ENCODE measurements at regions not wholly inside any gene's neighbourhood (a gene's known extent, or its start where the extent isn't known, plus 50 kb on each side); places are given as distances from the start of the nearest gene placed in this dataset.

GRCh38 chr13:73833325-73834070 lies 300.7 kb downstream of the KLF12 start:
- no peak overlapping the region for H3K27ac ChIP-seq
- TF ChIP-seq CTCF (IDR thresholded peaks at IDR 0.05) (no peak), POLR2A (IDR thresholded peaks at IDR 0.05) (no peak), EP300 (IDR thresholded peaks at IDR 0.05) (no peak)
- no peak for DNase-seq (ENCODE audit: low spot score in 2 of 2)
- WGBS, 2 donors = 85% methylated on average over 7 of the region's 7 CpGs
- no peaks in the 10 kb centered on the region for H3K9me3 ChIP-seq
- H3K27me3 ChIP-seq = no peaks in the 10 kb centered on the region
- H3K36me3 ChIP-seq = no peaks in the 10 kb centered on the region
- no peak overlapping the region for H3K4me3 ChIP-seq
- H3K4me1 ChIP-seq = peaks cover 0 to 40% (median 2%) of the 10 kb centered on the region in 4 donors

GRCh38 chr13:73832825-73833224 lies 301.4 kb downstream of the KLF12 start:
- 59 to 74% methylated on average over 3 of the region's 3 CpGs for WGBS, 2 donors
- no peak for TF ChIP-seq EP300 (IDR thresholded peaks at IDR 0.05)
- no peak for TF ChIP-seq CTCF (IDR thresholded peaks at IDR 0.05)
- no peak for TF ChIP-seq POLR2A (IDR thresholded peaks at IDR 0.05)
- no peak overlapping the region for H3K27ac ChIP-seq
- no peaks in the 10 kb centered on the region for H3K9me3 ChIP-seq
- peaks cover 0 to 43% (median 3%) of the 10 kb centered on the region in 4 donors for H3K4me1 ChIP-seq
- no peaks in the 10 kb centered on the region for H3K36me3 ChIP-seq
- no peak overlapping the region for H3K4me3 ChIP-seq
- DNase-seq (ENCODE audit: low spot score in 2 of 2) = no peak
- H3K27me3 ChIP-seq = no peaks in the 10 kb centered on the region

- no peaks in the 10 kb centered on the region for H3K27me3 ChIP-seq
- no peak for TF ChIP-seq CTCF (IDR thresholded peaks at IDR 0.05)
- no peak for TF ChIP-seq EP300 (IDR thresholded peaks at IDR 0.05)
- TF ChIP-seq POLR2A (IDR thresholded peaks at IDR 0.05) = no peak
- H3K4me1 ChIP-seq = peaks cover 0 to 46% (median 3%) of the 10 kb centered on the region in 4 donors
- no peak overlapping the region for H3K27ac ChIP-seq
- H3K9me3 ChIP-seq = no peaks in the 10 kb centered on the region
- H3K36me3 ChIP-seq = no peaks in the 10 kb centered on the region
- WGBS, 2 donors = 40 to 44% methylated on average over 4 of the region's 4 CpGs
- no peak for DNase-seq (ENCODE audit: low spot score in 2 of 2)
- H3K4me3 ChIP-seq = no peak overlapping the region
Measured at GRCh38 chr13:73832128-73832588, 302.0 kb downstream of the KLF12 start.

GRCh38 chr13:73829416-73829815 lies 304.8 kb downstream of the KLF12 start:
- DNase-seq (ENCODE audit: low spot score in 2 of 2) = no peak
- no peaks in the 10 kb centered on the region for H3K36me3 ChIP-seq
- no peaks in the 10 kb centered on the region for H3K27me3 ChIP-seq
- H3K4me1 ChIP-seq = peaks cover 0 to 42% (median 3%) of the 10 kb centered on the region in 4 donors
- no peak overlapping the region for H3K27ac ChIP-seq
- no peak for TF ChIP-seq CTCF (IDR thresholded peaks at IDR 0.05)
- no peak for TF ChIP-seq POLR2A (IDR thresholded peaks at IDR 0.05)
- no peak for TF ChIP-seq EP300 (IDR thresholded peaks at IDR 0.05)
- H3K4me3 ChIP-seq = no peak overlapping the region
- H3K9me3 ChIP-seq = no peaks in the 10 kb centered on the region
- WGBS, 2 donors = 49 to 65% methylated on average over 1 of the region's 1 CpG

GRCh38 chr13:73828811-73829210 lies 305.4 kb downstream of the KLF12 start:
- DNase-seq (ENCODE audit: low spot score in 2 of 2) = no peak
- TF ChIP-seq CTCF (IDR thresholded peaks at IDR 0.05) (no peak), POLR2A (IDR thresholded peaks at IDR 0.05) (no peak), EP300 (IDR thresholded peaks at IDR 0.05) (no peak)
- no peaks in the 10 kb centered on the region for H3K36me3 ChIP-seq
- H3K27ac ChIP-seq = no peak overlapping the region
- no peaks in the 10 kb centered on the region for H3K9me3 ChIP-seq
- 44 to 49% methylated on average over 4 of the region's 4 CpGs for WGBS, 2 donors
- H3K4me3 ChIP-seq = no peak overlapping the region
- H3K27me3 ChIP-seq = no peaks in the 10 kb centered on the region
- peaks cover 0 to 47% (median 3%) of the 10 kb centered on the region in 4 donors for H3K4me1 ChIP-seq
